GM23248 (cell line): ENCODE measurements at regions not wholly inside any gene's neighbourhood (a gene's known extent, or its start where the extent isn't known, plus 50 kb on each side); places are given as distances from the start of the nearest gene placed in this dataset.

Experiments used
- DNase-seq: peaks from one replicate; pipeline ENCODE4 v3.0.0-alpha.2; 2015
- H2AFZ ChIP-seq: fragments of 200-600 bp; sonication (generic); 2 replicates; pipeline ENCODE4 v1.6.1; 2016; ENCODE audit warnings: antibody characterized with exemption
- H3F3A ChIP-seq: fragments of 200-600 bp; sonication (generic); 2 replicates; pipeline ENCODE4 v1.6.1; 2016; ENCODE audit warnings: mild to moderate bottlenecking, antibody characterized with exemption, mixed run types; ENCODE audit not compliant: insufficient read depth
- H3K27ac ChIP-seq: fragments of 200-600 bp; sonication (generic); 2 replicates; pipeline ENCODE4 v1.5.1; 2016; ENCODE audit warnings: mild to moderate bottlenecking
- H3K27me3 ChIP-seq: fragments of 200-600 bp; sonication (generic); replicated peaks from 2 replicates; pipeline ENCODE4 v1.6.1; 2016; ENCODE audit warnings: mild to moderate bottlenecking; ENCODE audit not compliant: insufficient read depth
- H3K36me3 ChIP-seq: fragments of 200-600 bp; sonication (generic); 2 replicates; pipeline ENCODE4 v1.6.1; 2016; ENCODE audit warnings: low read depth, mild to moderate bottlenecking
- H3K4me1 ChIP-seq: fragments of 200-600 bp; sonication (generic); 2 replicates; pipeline ENCODE4 v1.6.1; 2016; ENCODE audit warnings: mild to moderate bottlenecking; ENCODE audit not compliant: insufficient read depth
- H3K4me2 ChIP-seq: fragments of 200-600 bp; sonication (generic); one replicate; pipeline ENCODE4 v1.6.1; 2016; ENCODE audit warnings: mild to moderate bottlenecking; ENCODE audit not compliant: unreplicated experiment
- H3K4me3 ChIP-seq: fragments of 200-600 bp; sonication (generic); 2 replicates; pipeline ENCODE4 v1.5.1; 2016; ENCODE audit warnings: mild to moderate bottlenecking
- H3K79me2 ChIP-seq: fragments of 200-600 bp; sonication (generic); 2 replicates; pipeline ENCODE4 v1.6.1; 2016; ENCODE audit warnings: mild to moderate bottlenecking; ENCODE audit not compliant: insufficient read depth
- H3K9ac ChIP-seq: fragments of 200-600 bp; sonication (generic); 2 replicates; pipeline ENCODE4 v1.6.1; 2016; ENCODE audit warnings: mild to moderate bottlenecking
- H3K9me2 ChIP-seq: fragments of 200-600 bp; sonication (generic); 2 replicates; pipeline ENCODE4 v1.6.1; 2016; ENCODE audit warnings: mixed run types, mild to moderate bottlenecking, moderate library complexity; ENCODE audit not compliant: insufficient read depth
- H3K9me3 ChIP-seq: fragments of 200-600 bp; sonication (generic); one replicate; pipeline ENCODE4 v1.6.1; 2017; ENCODE audit warnings: low read depth
- H4K20me1 ChIP-seq: fragments of 200-600 bp; sonication (generic); 2 replicates; pipeline ENCODE4 v1.6.0; 2016; ENCODE audit not compliant: insufficient read depth
- EZH2 ChIP-seq: fragments of 200-600 bp; sonication (generic); IDR thresholded peaks from 2 replicates; pipeline ENCODE4 v1.6.1; 2018; ENCODE audit warnings: antibody characterized with exemption, mild to moderate bottlenecking; ENCODE audit not compliant: insufficient read depth, poor library complexity, severe bottlenecking
- EZH2phosphoT487 ChIP-seq: fragments of 200-600 bp; sonication (generic); IDR thresholded peaks from 2 replicates; pipeline ENCODE4 v1.6.1; 2018; ENCODE audit warnings: antibody characterized with exemption, moderate library complexity, mild to moderate bottlenecking, low read depth; ENCODE audit not compliant: insufficient read depth
- WGBS, 2 experiments: methylation state at CpG; one replicate each; pipeline ENCODE4 v1.1.6; 2015 to 2017; ENCODE audit warnings: low lambda C conversion rate in 2 of 2, low coverage in 1 of 2; ENCODE audit errors: missing lambda C conversion rate in 2 of 2; 5-methylcytosine and 5-hydroxymethylcytosine counted together
- in situ Hi-C: fragments of 300-500 bp; cut with MboI; formaldehyde crosslinking; loops from 2 replicates; pipeline ENCODE4 v1.15.0; 2020

GRCh38 chr13:80894917-80895316 is 554.0 kb upstream of the SPRY2 start:
- DNase-seq = no peak
- WGBS, 2 experiments = 5 to 8% methylated on average over 1 of the region's 1 CpG
- no peaks in the 10 kb centered on the region for H3K79me2 ChIP-seq

DNA sequence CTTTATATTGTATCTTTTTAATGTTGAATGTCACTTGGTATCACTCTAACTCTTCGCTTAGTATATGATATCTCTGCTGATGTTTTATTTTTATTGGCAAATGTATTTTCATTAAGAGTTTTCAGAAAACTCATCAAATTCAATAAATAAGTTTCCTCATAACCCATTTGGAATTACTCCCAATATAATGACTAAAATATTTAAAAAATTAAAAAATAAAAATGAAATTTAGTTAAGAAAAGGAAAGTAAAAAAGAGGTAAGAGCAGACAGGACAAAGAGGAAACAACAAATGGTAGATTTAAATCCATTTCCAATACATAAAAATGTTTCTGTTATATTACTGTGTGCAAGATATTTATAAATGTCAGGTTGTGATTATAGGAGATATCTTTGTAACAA is 548.9 kb upstream of the SPRY2 start:
- Histone ChIP-seq H3K9ac (no peak overlapping the region), H3K36me3 (no peaks in the 10 kb centered on the region), H3K79me2 (no peaks in the 10 kb centered on the region), H3K4me3 (no peak overlapping the region), H3K4me1 (no peaks in the 10 kb centered on the region), H3K27me3 (no peaks in the 10 kb centered on the region), H3K4me2 (no peak overlapping the region), H4K20me1 (no peaks in the 10 kb centered on the region), H3K9me2 (no peaks in the 10 kb centered on the region), H3K27ac (no peak overlapping the region), H2AFZ (no peak overlapping the region), H3F3A (no peaks in the 10 kb centered on the region), H3K9me3 (no peaks in the 10 kb centered on the region)
- DNase-seq = no peak
- in situ Hi-C loops = no loop called here
- TF ChIP-seq EZH2phosphoT487 (no peak), EZH2 (no peak)
- 20 to 27% methylated on average over 1 of the region's 1 CpG for WGBS, 2 experiments

More at GRCh38 chr13:80894917-80895316, 554.0 kb upstream of the SPRY2 start:
- no peak overlapping the region for H2AFZ ChIP-seq
- no peaks in the 10 kb centered on the region for H3K9me2 ChIP-seq
- no peaks in the 10 kb centered on the region for H4K20me1 ChIP-seq
- no peaks in the 10 kb centered on the region for H3K36me3 ChIP-seq
- H3K4me2 ChIP-seq = no peak overlapping the region
- no peak overlapping the region for H3K9ac ChIP-seq
- H3K4me3 ChIP-seq = no peak overlapping the region
- no peaks in the 10 kb centered on the region for H3F3A ChIP-seq
- no peak for TF ChIP-seq EZH2
- no peak for TF ChIP-seq EZH2phosphoT487
- H3K27ac ChIP-seq = no peak overlapping the region
- no peaks in the 10 kb centered on the region for H3K9me3 ChIP-seq
- no peaks in the 10 kb centered on the region for H3K27me3 ChIP-seq
- no peaks in the 10 kb centered on the region for H3K4me1 ChIP-seq
- in situ Hi-C loops = no loop called here

- Histone ChIP-seq H3K36me3 (no peaks in the 10 kb centered on the region), H4K20me1 (no peaks in the 10 kb centered on the region), H2AFZ (no peak overlapping the region), H3K9me3 (no peaks in the 10 kb centered on the region), H3K4me2 (no peak overlapping the region), H3K4me1 (no peaks in the 10 kb centered on the region), H3K9ac (no peak overlapping the region), H3K4me3 (no peak overlapping the region), H3F3A (no peaks in the 10 kb centered on the region), H3K27me3 (no peaks in the 10 kb centered on the region), H3K9me2 (no peaks in the 10 kb centered on the region), H3K79me2 (no peaks in the 10 kb centered on the region), H3K27ac (no peak overlapping the region)
- in situ Hi-C loops = no loop called here
- WGBS, 2 experiments = 31 to 34% methylated on average over 2 of the region's 2 CpGs
- DNase-seq = no peak
- TF ChIP-seq EZH2 = no peak
- no peak for TF ChIP-seq EZH2phosphoT487
These were observed 547.5 kb upstream of the SPRY2 start for GRCh38 chr13:80888390-80888789.

DNA sequence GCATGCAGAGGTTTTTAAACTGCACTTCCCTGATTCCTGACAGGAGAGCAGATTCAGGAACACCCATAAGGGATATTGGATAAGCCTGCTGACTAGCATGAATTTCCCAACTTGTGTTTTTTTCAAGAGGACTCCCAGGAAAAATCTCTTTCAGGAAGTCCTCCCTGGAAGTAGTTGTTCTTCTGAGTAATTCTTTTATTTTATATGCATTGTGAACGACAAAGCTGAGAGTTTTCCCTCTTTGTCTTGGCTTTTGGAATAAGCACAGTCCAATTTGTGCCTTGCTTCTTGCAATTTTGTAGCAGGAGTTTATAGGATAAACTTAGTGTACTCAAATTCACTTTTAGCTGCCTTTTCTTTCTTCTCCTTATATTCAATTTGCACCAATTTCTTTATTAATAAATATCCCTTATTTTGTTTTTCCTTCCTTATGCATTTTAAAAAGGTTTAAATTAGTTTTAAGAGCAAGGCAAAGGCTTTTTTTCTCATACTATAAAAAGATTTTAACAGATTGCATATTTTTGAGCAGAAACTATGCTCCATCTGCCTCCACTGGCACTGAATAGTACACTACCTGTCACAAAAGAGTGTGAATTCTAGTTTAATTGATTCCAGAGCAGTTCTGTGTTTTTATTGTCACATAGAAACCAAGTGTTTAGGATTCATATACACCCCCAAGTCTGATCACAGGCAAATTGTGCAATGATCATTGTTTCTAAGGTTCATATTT is 543.3 kb upstream of the SPRY2 start:
- Histone ChIP-seq H3K4me2 (no peak overlapping the region), H3F3A (no peaks in the 10 kb centered on the region), H3K36me3 (no peaks in the 10 kb centered on the region), H3K9me3 (no peaks in the 10 kb centered on the region), H3K9ac (no peak overlapping the region), H3K27ac (no peak overlapping the region), H3K4me3 (no peak overlapping the region), H3K27me3 (no peaks in the 10 kb centered on the region), H3K79me2 (no peaks in the 10 kb centered on the region), H3K9me2 (no peaks in the 10 kb centered on the region), H2AFZ (no peak overlapping the region), H4K20me1 (no peaks in the 10 kb centered on the region), H3K4me1 (no peaks in the 10 kb centered on the region)
- 0 to 4% methylated on average over 1 of the region's 1 CpG for WGBS, 2 experiments
- TF ChIP-seq EZH2phosphoT487 (no peak), EZH2 (no peak)
- DNase-seq = no peak
- in situ Hi-C loops = no loop called here

DNA sequence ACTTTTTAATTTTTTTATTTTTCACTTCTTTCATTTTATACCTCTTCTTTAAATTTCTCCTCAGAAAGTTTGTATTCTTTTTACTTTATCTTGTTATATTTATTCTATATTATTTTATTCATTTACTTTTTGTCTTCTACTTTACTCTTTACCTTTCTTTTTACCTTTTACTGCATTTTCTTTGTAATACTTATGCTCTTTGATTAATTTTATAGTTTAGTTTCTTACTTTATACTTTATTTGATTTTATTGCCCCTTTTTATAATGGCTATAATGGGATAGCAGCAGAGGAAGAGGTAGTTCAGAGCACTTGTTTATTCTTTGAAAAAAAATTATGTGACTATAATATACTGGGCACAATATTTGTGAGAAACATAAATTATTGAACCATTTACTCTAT is 542.6 kb upstream of the SPRY2 start:
- Histone ChIP-seq H3F3A (no peaks in the 10 kb centered on the region), H3K27me3 (no peaks in the 10 kb centered on the region), H4K20me1 (no peaks in the 10 kb centered on the region), H3K9me3 (no peaks in the 10 kb centered on the region), H3K79me2 (no peaks in the 10 kb centered on the region), H3K27ac (no peak overlapping the region), H3K9me2 (no peaks in the 10 kb centered on the region), H3K9ac (no peak overlapping the region), H3K4me3 (no peak overlapping the region), H3K4me2 (no peak overlapping the region), H3K4me1 (no peaks in the 10 kb centered on the region), H3K36me3 (no peaks in the 10 kb centered on the region), H2AFZ (no peak overlapping the region)
- DNase-seq = no peak
- TF ChIP-seq EZH2 (no peak), EZH2phosphoT487 (no peak)
- in situ Hi-C loops = no loop called here
